HG03558 (cell line): ENCODE measurements at regions not wholly inside any gene's neighbourhood (a gene's known extent, or its start where the extent isn't known, plus 50 kb on each side); places are given as distances from the start of the nearest gene placed in this dataset.
"Not testable (repeated sequence)": the region's sequence is repeated elsewhere in the genome, so short reads cannot be mapped to it uniquely, and the experiment has no call there.

Source experiments
- ATAC-seq: cut with Tn5 transposase; IDR thresholded peaks from one replicate; pipeline ENCODE4 v1.9.1; 2021; ENCODE audit warnings: moderate number of reproducible peaks; ENCODE audit not compliant: unreplicated experiment; ENCODE audit errors: extremely low read depth

- no peak for ATAC-seq
Observed at GRCh38 chr3:159660901-159661300, 327.7 kb upstream of the IL12A start.

GRCh38 chr3:159662549-159662948, 326.1 kb upstream of the IL12A start:
- no peak for ATAC-seq

DNA sequence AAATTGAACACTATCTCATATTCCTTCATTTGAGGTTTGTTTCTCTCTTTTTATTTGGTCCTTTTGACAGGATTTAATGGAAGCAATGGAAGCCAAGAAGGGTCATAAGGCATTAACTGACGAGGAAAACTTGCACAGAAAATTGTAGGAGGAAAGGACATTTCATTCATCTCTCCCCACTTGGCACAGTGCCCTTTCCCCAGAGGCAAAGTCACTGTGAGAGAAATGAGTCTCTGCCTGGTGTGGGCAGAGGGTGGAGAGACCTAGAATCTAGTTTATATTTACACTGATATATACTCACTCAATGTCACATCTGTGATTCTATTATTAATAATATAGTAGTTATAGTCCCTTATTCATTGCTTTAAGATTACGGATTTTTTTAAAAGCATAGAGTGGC, 324.6 kb upstream of the IL12A start:
- no peak for ATAC-seq

- ATAC-seq, result no peak
Observed at GRCh38 chr3:159664653-159665052, 324.0 kb upstream of the IL12A start.

DNA sequence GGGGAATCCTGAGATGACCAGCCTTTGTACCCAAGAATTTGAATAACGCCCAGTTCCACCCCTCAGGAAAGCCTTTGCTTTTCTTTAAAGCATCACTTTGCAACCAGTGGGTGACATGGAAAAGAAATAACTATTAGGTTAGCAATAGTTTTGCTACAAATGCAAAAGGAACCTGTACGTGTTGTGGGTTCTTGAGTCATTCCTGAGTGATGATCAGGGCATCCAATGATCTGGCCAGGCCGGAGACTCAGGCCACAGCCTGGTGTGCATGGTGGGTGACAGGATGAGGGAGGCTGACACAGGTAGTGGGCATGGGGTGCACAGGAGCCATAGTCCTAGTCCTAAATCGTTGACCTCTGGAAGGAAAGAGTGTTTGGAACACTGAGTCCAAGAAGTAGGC, 321.4 kb upstream of the IL12A start:
- no peak for ATAC-seq

GRCh38 chr3:159668461-159668860, 320.2 kb upstream of the IL12A start:
- no peak for ATAC-seq

GRCh38 chr3:159668990-159669476, 319.6 kb upstream of the IL12A start:
- no peak for ATAC-seq

DNA sequence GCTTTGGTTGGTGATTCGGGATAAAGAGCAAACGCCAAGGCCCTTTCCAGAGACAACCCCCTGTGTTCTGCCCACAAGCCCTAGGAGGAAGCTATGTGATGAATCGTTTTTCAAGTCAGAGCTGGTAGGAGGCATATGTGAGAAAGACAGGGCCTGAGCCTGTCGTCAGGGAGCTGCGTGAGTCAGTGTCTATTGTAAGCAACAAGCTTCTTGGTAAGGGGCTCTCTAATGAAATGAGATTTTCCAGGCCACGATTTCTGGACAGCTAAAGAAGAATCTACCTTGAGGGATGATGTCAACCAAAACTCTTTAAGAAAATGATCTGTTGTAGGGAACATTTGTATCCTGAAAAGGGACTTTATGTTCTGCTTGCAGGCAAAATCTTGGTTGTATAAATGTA, 318.9 kb upstream of the IL12A start:
- no peak for ATAC-seq

DNA sequence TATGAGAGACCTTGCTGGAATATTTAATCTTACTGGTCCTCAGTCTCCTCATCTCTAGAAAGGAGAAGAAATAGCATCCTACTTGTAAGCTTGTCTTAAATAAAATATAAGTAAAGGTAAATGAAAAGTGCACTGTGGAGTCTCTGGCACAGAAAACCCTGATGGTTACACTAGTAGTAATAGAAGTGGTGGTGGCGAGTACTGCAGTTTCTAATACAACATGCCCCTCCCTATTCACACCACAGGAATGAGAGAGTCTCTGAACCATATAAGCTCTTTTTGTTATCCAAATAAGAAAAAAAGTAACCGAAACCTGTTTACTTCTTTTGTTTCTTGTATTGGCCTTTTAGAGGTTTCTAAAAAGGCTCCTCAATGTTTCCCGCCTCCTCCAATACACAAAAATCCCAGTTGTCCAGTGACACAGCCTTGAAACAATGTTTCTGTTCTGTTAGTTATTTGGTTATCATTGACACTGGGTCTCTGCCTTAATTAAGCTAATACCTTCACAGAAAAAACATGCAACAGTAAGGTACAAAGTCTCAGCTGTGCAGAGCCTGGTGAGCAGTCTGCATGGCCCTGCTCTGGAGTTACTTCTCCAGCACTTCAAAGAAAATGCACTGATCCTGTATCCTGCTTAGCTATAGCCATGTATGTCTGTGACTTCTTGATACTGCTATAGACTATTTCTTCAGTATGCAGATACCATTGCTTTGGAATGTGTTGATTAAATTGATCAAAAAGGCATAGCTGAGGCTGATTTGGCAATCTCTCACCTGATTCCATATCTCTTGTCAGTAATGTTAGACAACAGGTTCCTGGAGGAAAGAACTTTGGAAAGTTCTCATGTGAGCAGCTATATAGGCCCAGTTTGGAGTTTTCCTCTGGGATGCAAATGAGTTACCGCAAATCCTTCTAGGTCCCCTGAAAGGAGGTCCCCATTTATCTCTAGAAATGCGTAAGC, 315.6 kb upstream of the IL12A start:
- peak; percentile 53 for ATAC-seq

DNA sequence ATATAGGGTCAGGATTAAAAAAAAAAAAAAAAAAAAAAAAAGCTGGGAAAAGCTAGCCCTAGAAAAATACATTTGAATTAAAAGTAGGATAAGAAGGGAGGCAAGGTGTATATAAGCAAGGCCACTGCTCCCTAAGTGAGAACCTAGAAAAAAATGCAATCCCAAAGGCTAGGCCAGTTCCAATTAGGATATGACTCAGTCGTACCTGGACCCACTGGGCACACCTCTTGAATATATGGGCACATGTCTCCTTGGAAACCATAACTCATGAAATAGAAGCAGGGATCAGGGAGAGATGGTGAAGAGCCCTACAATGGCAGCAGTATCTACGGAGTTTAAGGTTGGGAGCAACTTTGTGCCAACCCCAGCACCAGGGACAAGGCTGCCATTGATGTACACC, 314.1 kb upstream of the IL12A start:
- no peak for ATAC-seq

GRCh38 chr3:159675285-159675684, 313.4 kb upstream of the IL12A start:
- ATAC-seq, result no peak

DNA sequence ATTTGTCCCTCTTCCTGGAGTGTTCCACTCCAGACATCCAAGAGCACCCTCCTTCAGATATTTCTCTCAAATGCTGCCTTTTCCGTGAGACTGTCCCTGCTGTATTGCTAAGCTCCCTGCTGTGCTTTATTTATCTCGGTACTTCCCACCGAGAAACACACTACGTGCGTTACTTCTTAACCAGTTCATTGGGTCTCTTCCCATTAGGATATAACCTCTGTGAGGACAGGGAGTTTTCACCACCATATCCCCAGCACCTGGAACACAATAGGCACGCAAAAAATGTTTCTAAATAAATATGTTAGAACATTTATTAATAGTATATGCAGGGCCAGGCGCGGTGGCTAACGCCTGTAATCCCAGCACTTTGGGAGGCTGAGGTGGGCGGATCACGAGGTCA, 308.7 kb upstream of the IL12A start:
- ATAC-seq, result no peak

GRCh38 chr3:159681717-159682116, 306.9 kb upstream of the IL12A start:
- ATAC-seq, result not testable (repeated sequence)

DNA sequence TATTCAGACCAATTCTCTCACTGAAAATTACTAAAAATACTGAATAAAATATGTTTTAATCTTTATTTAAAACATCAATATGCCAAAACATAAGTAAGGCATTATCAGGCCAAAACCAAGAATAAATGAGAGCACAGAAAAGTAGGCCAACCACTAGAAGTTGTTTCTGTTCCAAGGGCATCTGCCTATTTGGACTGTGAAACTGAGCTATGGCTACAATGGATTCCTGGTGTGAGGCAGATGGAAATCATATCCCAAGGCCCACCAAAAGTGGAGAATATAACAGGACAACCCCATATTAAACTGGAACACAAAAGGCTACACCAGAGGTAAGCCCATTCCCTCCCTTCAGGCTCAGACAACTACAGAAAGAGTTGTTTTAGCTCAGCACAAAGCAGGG, 302.8 kb upstream of the IL12A start:
- ATAC-seq, result no peak

DNA sequence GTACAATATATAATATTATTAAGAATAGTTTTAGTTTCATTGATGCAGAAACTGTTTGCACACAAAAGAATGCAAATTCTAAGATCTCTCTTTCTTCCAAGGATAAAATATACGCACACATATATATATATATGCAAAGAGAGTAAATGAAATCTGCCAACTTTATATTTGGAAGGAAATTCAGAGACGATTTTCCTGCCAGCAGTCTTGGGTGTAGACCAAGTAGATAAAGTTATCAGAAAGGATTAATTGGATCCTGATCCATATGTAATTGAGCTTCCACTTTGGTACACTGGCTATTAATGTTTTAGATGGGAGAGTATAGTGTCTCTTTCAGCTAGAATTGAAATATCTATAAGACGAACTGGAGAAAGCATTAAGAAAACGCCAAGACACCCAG, 295.4 kb upstream of the IL12A start:
- ATAC-seq, result no peak

DNA sequence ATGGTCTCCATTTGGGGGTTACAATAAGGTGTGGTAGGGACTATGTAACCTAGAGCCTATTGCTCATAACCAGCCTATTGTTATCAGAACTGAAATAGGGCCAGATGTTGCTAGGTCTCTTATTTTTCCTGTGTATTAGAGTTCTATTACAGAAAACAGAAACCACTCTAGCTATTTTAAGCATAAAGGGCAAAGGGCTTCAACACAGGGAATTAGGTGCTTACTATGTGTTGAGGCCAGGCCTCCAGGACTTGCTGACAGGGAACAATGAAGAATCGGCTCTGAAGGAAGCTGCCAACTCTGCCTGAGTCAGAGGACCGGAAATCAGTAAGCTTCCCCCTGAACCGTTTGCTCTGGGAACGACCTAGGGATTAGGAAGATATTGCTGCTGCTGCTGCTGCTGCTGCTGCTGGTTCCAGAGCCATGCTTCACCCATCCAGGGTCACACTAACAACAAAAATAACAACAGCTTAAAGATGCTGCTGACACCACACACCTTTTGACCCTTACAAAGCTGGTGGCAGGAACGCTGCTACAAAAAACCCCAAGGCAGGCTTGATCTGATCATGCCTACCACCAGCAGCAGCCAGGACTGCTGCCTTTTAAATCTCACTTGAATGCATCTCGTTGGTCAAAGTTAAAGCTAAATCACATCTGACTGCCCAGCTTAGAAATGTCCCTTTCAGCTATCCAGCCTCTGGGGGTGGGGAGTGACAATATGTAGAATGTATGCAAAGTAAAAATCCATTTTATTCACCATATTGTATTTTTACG, 276.9 kb upstream of the IL12A start:
- no peak for ATAC-seq

DNA sequence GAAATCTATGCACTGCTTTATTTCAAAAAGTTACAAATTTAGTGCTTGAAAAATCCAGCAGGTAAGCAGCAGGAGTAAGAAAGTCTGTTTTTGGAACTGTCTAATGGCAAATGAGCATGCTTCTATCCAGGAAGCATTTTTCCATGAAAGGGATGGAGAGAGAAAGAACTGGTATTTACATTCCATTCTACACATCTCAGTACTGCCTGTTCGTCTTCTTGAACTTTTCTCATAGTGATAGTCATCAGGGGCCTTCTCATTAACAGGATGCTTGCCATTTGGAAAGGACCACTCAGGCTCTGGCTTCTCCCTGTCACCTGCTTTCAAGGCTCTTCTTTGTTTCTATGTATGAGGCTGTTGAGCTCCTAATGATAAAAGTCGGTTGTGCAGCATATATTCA, 267.3 kb upstream of the IL12A start:
- ATAC-seq, result no peak

- ATAC-seq, result no peak
Observed at GRCh38 chr3:159723295-159723694, 265.3 kb upstream of the IL12A start.

- ATAC-seq, result no peak
Observed at GRCh38 chr3:159724627-159725026, 264.0 kb upstream of the IL12A start.

- no peak for ATAC-seq
Observed at GRCh38 chr3:159726231-159726964, 262.2 kb upstream of the IL12A start.

- ATAC-seq, result no peak
Observed at GRCh38 chr3:159727506-159727905, 261.1 kb upstream of the IL12A start.
